GM19455 (cell line): ENCODE measurements at regions not wholly inside any gene's neighbourhood (a gene's known extent, or its start where the extent isn't known, plus 50 kb on each side); places are given as distances from the start of the nearest gene placed in this dataset.
"Not testable (repeated sequence)": the region's sequence is repeated elsewhere in the genome, so short reads cannot be mapped to it uniquely, and the experiment has no call there.

ENCODE experiments used
- ATAC-seq: cut with Tn5 transposase; IDR thresholded peaks from one replicate; pipeline ENCODE4 v1.9.1; 2021; ENCODE audit not compliant: unreplicated experiment

DNA sequence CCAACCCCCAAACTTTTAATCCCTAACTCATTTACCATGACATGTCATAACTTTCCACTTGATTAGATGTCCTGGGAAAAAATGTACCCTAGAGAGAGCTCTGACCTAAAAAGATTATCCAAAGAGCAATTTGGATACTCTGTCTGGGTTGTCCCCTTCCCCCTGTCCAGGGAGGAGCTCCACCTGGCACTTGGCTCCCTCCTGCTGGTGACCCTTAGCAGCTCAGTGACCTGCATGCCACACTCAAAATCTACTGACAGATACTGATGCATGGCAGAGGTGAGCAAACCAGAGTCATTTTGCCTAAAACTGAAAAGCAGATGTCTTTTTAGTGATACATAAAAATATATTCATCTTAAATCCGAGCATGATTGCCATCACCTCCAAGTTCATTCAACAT, 442.3 kb upstream of the CHRM3 start:
- no peak for ATAC-seq

DNA sequence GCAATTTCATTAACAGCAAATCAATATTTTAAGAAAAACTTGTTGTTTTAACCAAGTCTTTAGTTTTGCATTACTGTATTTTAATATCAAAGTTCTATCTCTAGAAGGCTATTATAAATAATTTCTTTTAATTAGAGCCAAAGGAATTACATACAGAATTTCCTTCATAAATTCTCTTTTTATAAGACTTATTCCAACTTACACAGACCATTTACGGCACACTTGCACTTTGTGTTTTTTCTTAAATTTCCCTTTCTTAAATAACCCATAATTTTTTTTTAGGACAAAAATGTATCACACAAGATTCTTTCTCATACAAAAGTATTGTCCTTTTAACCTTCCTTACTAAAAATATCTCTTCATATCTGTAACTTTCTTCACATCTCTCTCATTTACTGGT, 458.5 kb upstream of the CHRM3 start:
- no peak for ATAC-seq

DNA sequence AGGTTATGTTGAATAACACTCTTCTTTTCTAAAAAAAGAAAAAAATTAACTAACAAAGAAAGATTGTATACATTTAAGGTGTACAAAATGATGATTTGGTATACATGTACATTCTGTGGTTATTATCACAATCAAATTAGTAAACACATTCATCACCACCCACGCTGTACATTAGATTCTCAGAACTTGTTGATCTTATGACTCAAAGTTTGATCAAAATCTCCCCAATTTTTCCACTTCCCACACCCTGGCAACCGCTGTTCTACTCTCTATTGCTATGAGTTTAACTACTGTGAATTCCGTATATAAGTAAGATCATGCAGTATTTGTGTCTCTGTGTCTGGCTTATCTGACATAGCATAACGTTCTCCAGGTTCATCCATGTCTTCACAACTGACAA, 469.5 kb upstream of the CHRM3 start:
- no peak for ATAC-seq

DNA sequence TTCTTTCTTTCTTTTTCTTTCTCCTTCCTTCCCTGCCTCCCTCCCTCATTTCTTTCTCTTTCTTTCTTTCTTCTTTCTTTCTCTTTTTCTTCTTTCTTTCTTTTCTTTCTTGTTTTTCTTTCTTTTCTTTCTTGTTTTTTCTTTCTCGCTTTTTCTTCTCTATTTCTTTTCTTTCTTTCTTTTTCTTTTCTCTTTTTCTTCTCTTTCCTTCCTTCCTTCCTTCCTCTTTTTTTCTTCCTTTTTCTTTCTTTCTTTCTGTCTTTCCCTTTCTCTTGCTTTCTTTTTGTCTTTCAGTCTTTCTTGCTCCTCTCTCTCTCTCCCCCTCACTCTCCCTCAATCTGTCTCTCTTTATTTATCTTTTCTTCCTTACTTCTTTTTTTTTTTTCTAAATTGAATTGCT, 472.0 kb upstream of the CHRM3 start:
- no peak for ATAC-seq

DNA sequence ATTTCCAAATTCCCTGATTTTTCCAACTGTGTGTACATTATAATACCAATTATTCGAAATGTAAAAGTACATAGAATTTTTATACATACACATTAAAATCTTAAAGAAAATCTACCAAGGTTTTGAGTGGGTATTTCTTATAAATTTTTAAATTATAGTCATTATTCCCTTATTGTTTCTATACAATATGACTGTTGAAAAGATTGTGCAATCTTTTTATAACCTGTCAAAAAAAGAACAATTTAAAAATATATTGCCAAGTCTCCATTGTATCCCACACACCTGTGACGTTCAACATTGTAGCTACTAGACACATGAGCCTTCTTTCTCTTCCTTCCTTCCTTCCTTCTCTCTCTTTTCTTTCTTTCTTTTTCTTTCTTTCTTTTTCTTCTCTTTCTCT, 473.2 kb upstream of the CHRM3 start:
- ATAC-seq, result no peak

DNA sequence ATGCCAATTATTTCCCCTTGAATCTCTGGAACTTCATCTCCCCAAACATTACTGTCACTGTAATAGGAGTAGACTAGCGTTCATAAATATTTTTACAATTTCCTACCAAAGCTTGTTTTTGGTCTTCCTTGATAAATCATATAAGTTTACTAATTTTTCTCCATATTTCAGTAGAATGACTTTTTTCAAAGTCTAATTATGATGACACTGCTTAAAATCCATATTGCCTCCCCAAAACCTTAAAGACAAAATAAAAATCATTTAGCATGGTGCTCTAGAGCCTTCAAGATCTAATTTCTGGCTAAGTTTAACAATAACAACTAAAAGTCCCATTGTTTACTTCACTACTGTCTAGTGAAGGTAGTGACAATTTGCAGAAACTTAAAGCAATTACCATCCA, 474.2 kb upstream of the CHRM3 start:
- no peak for ATAC-seq

DNA sequence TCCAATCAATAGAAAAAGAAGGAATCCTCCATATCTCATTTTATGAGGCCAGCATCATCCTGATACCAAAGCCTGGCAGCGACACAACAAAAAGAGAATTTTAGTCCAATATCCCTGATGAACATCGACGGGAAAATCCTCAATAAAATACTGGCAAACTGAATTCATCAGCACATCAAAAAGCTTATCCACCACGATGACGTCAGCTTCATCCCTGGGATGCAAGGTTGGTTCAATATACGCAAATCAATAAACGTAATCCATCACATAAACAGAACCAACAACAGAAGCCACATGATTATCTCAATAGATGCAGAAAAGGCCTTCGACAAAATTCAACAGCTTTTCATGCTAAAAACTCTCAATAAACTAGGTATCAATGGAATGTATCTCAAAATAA, 483.6 kb upstream of the CHRM3 start:
- ATAC-seq, result not testable (repeated sequence)

DNA sequence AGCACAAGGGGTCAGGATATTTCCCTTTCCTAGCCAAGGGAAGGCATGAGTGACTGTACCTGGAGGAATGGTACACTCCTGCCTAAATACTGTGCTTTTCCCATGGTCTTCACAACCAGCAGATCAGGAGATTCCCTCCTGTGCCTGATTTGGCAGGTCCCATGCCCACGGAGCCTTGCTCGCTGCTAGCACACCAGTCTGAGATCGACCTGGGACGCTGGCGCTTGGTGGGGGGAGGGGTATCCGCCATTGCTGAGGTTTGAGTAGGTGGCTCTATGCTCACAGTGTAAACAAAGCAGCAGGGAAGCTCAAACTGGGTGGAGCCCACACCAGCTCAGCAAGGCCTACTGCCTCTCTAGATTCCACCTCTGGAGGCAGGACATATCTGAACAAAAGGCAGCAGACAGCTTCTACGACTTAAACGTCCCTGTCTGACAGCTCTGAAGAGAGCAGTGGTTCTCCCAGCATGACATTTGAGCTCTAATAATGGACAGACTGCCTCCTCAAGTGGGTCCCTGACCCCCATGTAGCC, 486.0 kb upstream of the CHRM3 start:
- no peak for ATAC-seq

DNA sequence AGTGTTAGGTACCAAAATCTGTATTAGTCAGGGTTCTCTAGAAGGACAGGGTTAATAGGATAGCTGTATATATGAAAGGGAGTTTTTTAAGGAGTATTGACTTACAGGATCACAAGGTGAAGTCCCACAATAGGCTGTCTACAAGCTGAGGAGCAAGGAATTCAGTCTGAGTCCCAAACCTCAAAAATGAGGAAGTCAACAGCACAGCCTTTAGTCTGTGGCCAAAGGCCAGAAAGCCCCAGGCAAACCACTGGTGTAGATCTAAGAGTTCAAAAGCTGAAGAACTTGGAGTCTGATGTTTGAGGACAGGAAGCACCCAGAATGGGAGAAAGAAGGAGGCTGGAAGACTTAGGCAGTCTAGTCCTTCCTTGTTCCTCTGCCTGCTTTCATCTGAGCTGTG, 487.5 kb upstream of the CHRM3 start:
- ATAC-seq, result no peak

DNA sequence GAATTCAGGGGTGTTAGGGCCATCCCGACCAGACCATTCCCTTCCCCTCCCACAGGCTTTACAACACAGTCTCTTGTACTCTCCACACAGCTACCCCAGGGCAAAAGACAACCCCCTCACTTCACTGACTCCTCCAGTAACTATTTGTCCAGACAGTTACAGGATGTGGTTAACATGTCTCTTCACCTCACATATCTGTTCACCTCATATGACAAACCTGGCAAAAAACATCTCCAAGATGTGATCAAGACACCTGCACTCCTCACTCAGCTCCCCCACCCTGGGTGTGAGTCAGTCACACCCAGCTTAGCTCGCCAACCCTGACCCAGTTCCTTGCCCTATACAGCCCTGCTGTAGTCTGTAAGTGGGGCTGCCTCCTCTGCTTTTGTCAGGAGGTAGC, 490.5 kb upstream of the CHRM3 start:
- no peak for ATAC-seq

DNA sequence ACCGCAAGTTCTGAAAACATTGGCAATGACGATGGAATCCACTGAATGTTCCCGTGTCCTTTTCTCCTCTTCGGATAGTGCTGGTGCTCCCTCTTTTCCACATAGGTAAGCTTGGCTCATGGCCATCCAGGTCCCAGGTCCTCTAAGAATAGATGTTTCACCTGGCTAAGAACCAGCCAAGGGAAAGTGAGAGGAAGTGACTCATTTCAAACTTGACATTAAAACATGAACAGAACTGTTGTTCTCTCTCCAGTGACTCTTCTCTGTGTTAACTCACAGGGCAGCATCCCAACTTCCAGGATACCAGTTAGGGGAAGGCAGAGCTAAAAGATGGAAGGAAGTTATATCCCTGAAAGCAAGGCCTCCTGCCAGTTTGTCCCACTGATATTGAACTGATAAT, 493.8 kb upstream of the CHRM3 start:
- no peak for ATAC-seq

DNA sequence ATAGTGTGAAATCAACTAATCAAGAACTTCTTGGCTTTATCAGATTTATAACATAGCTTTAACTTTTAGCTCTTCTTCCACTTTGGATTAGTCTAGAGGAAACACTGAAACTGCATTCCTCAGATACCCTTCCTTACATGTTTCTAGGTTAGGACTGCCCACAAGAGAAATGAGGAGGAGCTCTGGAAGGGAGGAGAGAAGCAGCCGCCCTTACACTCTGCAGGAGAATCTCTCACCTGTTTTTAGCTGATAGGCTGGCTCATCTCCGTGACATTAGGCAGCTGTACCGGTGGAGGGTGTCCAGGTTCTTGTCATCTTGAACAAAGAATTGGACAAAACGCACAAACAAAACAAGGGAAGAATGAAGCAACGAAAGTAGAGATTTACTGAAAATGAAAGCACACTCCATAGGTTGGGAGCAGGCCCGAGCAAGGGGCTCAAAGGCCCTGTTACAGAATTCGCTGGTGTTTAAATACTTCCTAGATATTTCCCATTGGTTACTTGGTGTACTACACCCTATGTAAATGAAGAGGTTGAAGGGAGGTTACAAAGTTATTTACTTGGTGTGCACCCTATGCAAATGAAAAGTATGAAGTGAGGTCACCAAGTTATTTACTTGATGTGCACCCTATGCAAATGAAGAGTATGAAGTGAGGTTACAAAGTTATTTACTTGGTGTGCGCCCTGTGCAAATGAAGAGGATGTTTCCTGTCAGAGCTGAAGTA, 524.9 kb upstream of the CHRM3 start:
- no peak for ATAC-seq

DNA sequence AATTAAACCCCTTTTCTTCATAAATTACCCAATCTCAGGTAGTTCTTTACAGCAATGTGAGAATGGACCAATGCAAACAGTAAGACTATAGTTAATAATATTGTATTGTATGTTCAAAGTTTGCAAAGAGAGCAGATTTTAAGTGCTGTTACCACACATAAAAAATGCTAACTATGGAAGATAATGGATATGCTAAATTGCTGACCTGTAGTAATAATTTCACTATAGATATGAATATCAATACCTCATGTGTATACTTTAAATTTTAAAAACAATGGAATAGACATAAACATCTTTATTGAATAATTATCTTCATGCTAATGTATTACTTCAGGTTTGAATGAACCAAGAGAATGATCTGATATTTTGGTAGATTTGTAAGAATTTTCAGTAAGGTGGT, 552.4 kb upstream of the CHRM3 start:
- ATAC-seq, result no peak

DNA sequence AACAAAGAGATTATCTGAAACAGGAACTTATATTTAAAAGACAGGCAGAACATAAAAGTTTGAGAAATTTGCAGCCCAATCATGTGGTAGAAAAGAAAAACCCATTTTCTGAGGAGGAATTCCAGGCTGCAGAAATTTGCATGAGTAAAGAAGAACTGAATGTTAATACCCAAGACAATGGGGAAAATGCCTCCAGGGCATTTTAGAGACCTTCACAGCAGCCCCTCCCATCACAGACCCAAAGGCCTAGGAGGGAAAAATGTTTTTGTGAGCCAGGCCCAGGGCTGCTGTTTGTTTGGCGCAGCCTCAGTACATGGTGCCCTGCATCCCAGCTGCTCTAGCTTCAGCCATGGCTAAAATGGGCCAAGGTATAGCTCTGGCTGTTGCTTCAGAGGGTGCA, 554.3 kb upstream of the CHRM3 start:
- no peak for ATAC-seq

DNA sequence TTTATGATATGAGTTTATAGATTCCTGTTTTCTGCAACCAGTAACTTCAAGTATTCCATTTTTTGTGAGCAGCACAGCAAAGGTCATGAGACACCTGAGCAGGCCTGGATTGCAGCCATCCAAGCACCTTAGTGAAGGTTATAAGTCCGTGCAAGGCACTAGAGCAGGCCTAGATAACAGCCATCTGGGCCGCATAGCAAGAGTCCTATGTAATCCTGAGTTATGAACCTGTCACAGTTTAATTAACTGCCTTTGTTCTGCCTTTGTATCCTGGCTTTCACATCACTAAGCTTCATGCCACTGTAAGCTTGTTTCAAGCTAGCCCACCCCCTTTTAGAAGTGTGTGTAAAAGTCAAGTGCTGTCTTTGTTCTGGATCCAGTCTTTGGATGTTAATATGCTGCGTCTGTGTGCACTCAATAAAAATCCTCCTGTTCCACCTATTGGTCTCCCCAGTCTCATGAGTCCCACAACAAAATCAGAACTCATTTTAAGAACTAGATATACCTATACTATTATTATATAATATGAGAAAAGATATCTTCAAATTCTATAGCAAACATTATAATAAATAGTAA, 556.2 kb upstream of the CHRM3 start:
- ATAC-seq, result no peak

DNA sequence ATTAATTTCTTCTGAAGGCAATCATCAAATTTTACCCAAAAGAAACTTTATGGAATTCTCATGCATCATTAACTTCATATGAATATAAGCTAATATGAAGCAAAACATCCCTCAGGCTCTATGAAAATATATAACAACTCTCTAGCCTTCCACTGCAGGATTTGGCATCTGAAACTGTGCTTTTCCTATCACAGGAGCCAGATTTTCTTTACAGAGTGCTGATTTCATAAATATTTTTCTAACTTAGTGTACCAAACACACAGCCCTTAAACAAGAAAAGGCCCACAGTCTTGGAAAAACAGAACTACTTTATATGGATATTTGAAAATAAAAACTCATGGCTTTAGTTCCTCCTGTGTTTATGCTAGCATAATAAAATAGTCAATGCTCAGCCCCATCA, 559.5 kb upstream of the CHRM3 start:
- ATAC-seq, result no peak

DNA sequence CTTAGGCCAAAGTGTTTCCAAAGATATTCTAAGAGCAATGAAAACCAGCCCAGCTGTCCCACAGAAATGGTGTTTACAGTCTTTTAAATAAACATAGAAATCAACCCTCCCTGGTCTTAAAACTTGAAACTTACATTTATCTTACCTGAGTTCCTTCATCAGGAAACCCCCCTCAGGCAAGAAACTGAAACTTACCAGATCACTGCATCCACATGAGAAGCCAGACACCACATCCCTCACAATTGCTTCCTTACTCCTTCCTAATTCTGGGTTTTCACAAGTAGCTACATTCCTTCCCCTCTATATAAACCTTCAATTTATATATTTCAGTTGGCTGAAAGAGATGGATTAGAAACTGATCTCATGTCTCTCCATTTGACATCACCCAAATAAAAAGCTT, 563.0 kb upstream of the CHRM3 start:
- no peak for ATAC-seq

DNA sequence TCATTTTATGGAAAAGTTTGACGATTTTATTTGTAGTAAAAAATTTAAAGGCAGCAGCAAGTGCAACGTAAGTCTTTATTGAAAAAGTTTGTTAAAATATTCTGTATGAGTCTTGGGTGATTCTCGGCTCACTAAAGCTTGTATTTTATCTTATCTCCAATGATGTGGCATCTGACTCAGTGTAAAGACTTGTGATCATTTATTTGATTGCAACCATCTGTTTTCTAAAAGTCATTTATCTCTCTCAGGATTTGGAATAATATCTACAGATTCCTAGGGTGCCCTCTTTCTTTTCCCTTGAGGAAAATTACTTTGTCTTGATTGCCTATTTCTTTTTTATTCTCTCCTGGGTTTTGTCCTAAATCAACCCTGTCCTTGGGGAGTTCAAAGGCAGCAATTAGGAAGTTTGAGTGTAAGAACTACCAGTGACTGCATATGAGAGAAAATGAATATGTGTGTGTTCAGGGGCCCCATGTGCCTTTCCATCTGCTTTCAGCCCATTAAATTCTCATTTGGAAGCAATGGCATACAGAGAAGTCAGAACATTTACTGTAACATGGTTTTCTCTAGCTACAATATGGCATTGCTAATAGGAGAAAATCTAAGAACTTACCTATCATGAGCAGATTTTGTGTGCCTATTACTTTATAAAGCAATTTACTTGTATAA, 575.0 kb upstream of the CHRM3 start:
- ATAC-seq, result no peak

DNA sequence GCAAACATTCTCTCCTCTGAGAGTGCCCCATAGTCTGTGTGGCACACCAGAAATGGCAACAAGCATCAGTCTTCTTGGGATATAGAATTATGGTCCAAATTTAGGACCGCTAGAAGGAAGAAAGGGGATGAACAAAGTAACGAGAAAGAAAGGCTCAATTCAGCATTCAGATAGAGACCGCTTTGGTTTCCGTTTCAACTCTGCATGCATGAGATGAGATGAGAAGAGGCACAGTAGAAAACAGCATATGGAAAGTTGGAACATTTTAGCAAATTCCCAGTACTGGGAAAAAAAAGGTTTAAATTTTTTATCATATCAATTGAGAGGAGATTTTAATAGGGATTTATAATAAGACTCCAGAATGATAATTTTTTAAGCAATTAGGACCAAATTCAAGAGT, 595.5 kb upstream of the CHRM3 start:
- ATAC-seq, result no peak

DNA sequence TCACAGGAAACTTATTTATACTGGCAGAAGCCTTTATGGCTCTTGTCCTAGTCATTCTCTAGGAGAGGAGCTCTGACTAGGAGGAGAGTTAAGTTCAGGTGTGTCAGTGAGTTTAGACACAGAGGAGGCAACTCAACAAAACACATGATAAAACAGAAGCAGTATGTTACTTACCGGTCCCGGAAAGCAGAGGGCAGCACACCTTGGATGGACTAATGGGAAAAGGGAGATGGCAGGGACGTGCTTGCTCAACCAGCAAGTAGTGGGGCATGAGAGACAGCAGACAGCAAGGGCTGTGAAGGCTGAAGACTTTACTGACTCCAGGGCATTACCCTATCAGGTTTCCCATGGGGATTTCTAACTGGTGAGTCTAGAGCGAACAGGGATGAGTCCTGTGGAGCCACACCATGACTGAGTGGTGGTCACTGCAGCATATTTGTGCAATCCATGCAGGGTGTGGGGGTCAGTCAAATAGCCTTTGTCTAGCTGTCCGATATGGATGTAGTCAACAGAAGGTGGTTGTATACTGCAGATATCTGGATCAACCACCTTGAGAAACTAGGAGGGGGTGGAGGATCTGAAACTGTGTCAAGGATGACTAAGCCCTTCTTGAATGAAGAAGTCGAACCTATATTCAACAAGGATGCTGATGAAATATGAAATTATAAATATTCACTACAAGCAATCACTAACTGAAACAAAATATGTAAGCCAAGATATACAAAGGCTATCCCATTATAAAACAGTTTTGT, 596.3 kb upstream of the CHRM3 start:
- ATAC-seq, result no peak

DNA sequence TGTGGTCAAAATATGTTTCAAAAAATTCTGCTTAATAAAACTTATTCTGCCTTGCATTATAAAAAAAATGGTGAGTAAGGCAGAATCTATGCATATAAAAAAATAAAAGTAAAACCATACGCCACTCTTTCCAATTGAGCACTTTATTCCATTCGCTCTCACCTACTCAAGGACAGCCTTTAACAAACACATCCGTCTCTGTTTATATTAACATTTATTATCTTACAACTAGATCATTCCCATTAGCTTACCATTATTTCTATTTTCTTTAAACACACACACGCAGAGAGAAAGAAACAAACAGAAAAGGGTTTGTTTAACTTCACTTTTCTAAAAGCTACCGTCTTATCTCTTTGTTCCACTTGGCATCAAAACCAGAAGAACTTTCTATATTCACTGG, 598.9 kb upstream of the CHRM3 start:
- no peak for ATAC-seq

DNA sequence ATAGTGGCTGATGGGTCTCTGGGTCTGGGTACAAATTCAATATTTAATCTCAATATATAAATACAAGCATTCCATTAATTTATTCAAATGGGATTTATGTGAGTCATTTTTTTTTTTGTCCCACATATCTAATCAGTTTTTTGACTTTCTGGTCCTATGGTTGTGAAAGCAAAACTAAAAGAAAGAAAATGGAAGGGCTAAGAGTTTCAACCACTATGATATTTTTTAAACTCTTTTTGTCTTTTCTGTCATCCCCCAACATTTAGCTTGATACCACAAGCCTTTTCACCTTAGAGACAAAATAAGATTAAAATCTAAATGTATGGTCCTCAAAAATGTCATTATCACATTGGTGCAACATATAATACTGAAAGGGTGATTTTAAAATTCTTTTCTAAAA, 602.7 kb upstream of the CHRM3 start:
- ATAC-seq, result no peak
